ENCODE measurements at regions not wholly inside any gene's neighbourhood (a gene's known extent, or its start where the extent isn't known, plus 50 kb on each side); places are given as distances from the start of the nearest gene placed in this dataset.
A peak's percentile ranks its signal among the peaks of the same experiment; 100 is the strongest.
"Not testable (repeated sequence)": the region's sequence is repeated elsewhere in the genome, so short reads cannot be mapped to it uniquely, and the experiment has no call there.

DNA sequence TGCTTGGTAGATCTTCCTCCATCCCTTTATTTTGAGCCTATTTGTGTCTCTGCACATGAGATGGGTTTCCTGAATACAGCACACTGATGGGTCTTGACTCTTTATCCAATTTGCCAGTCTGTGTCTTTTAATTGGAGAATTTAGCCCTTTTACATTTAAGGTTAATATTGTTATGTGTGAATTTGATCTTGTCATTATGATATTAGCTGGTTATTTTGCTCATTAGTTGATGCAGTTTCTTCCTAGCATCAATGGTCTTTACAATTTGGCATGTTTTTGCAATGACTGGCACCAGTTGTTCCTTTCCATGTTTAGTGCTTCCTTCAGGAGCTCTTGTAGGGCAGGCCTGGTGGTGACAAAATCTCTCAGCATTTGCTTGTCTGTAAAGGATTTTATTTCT lies 72.4 kb downstream of the HNRNPD start:
- intact Hi-C loops (cut with micrococcal nuclease); H3K4me2 ChIP-seq (replicated peaks; ENCODE audit: extremely low read depth, low read length, poor library complexity, severe bottlenecking); H3K27ac Mint-ChIP-seq: not testable (repeated sequence)

DNA sequence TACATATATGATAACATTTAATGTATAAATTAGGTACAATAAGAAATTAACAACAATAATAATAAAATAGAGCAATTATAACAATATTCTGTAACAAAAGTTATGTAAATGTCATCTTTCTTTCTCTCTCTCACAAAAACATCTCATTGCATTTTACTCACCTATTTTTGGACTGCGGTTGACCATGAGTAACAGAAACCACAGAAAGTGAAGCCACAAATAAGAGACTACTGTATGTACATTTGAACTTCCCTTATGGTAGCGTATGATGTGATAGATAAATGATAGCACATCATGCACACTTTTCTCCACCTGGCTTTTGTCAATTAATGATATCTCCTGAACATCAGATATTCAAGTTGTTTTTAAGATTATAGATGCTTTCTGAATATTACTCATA lies 80.5 kb downstream of the HNRNPD start:
- H3K27me3 Mint-ChIP-seq (ENCODE audit: low read depth in 3 of 3), result peaks cover 0 to 4% (median 4%) of the 10 kb centered on the region in 3 donors
- peak; percentile 51 to 65 (median 53) for DNase-seq
- no CpG with 5 or more reads among the region's 2 CpGs for WGBS (ENCODE audit: insufficient coverage)

More for the DNA sequence above, 72.4 kb downstream of the HNRNPD start:
- not testable (repeated sequence) for H3K4me1 ChIP-seq (ENCODE audit: control insufficient read depth in 1 of 2, insufficient read depth in 2 of 2, low read length in 2 of 2); H3K9ac ChIP-seq (ENCODE audit: insufficient read depth, low read length, poor library complexity, severe bottlenecking); H4K20me1 ChIP-seq (ENCODE audit: insufficient read depth, low read length); H3K36me3 ChIP-seq (replicated peaks in 1 of 2; ENCODE audit: control insufficient read depth in 1 of 2, insufficient read depth in 2 of 2, low read length in 2 of 2); H3K9me3 ChIP-seq (replicated peaks in 1 of 2; ENCODE audit: control insufficient read depth in 1 of 2, insufficient read depth in 1 of 2, low read length in 2 of 2); H3K27me3 Mint-ChIP-seq (ENCODE audit: low read depth in 3 of 3); H3K4me1 Mint-ChIP-seq; H3K27me3 ChIP-seq (ENCODE audit: control insufficient read depth in 2 of 2, insufficient read depth in 2 of 2, low read length in 2 of 2); H3K4me3 Mint-ChIP-seq; DNase-seq; H3K27ac ChIP-seq (ENCODE audit: low read depth in 1 of 2, low read length in 2 of 2); H3K36me3 Mint-ChIP-seq; H2AFZ ChIP-seq (ENCODE audit: insufficient read depth, low read depth, low read length, poor library complexity, severe bottlenecking); H3K4me3 ChIP-seq (replicated peaks in 1 of 3; ENCODE audit: low read depth in 2 of 3, low read length in 3 of 3); H3K79me2 ChIP-seq (ENCODE audit: insufficient read depth, low read length)
- peaks cover 3 to 27% (median 14%) of the 10 kb centered on the region in 7 donors for H3K9me3 Mint-ChIP-seq

More for the DNA sequence above, 80.5 kb downstream of the HNRNPD start:
- no peak overlapping the region for H3K27ac ChIP-seq (ENCODE audit: low read depth in 1 of 2, low read length in 2 of 2)
- H3K4me3 ChIP-seq (replicated peaks in 1 of 3; ENCODE audit: low read depth in 2 of 3, low read length in 3 of 3), result peak overlapping the region in 1 of 3 experiments; percentile 30
- Mint-ChIP-seq H3K4me1 (peaks cover 25% of the 10 kb centered on the region), H3K4me3 (peak overlapping the region in 1 of 2 donors; percentile 19), H3K27ac (peak overlapping the region in 3 of 7 donors; percentile 2 to 42 (median 25)), H3K9me3 (no peaks in the 10 kb centered on the region), H3K36me3 (no peaks in the 10 kb centered on the region)
- H2AFZ ChIP-seq (ENCODE audit: insufficient read depth, low read depth, low read length, poor library complexity, severe bottlenecking), result no peak overlapping the region
- no peaks in the 10 kb centered on the region for H3K79me2 ChIP-seq (ENCODE audit: insufficient read depth, low read length)
- no peaks in the 10 kb centered on the region for H3K36me3 ChIP-seq (replicated peaks in 1 of 2; ENCODE audit: control insufficient read depth in 1 of 2, insufficient read depth in 2 of 2, low read length in 2 of 2)
- TF ChIP-seq CTCF (IDR thresholded peaks at IDR 0.05), result no peak
- H3K9ac ChIP-seq (ENCODE audit: insufficient read depth, low read length, poor library complexity, severe bottlenecking), result no peak overlapping the region
- intact Hi-C loops (cut with micrococcal nuclease), result no loop called here
- H3K27me3 ChIP-seq (ENCODE audit: control insufficient read depth in 2 of 2, insufficient read depth in 2 of 2, low read length in 2 of 2), result no peaks in the 10 kb centered on the region
- no peaks in the 10 kb centered on the region for H3K9me3 ChIP-seq (replicated peaks in 1 of 2; ENCODE audit: control insufficient read depth in 1 of 2, insufficient read depth in 1 of 2, low read length in 2 of 2)
- H4K20me1 ChIP-seq (ENCODE audit: insufficient read depth, low read length), result no peaks in the 10 kb centered on the region
- peaks cover 17 to 22% of the 10 kb centered on the region in 2 donors for H3K4me1 ChIP-seq (ENCODE audit: control insufficient read depth in 1 of 2, insufficient read depth in 2 of 2, low read length in 2 of 2)
- H3K4me2 ChIP-seq (replicated peaks; ENCODE audit: extremely low read depth, low read length, poor library complexity, severe bottlenecking), result peak overlapping the region; percentile 42

Data from CD14-positive monocyte (primary cell).